HG02870 (cell line): ENCODE measurements at regions not wholly inside any gene's neighbourhood (a gene's known extent, or its start where the extent isn't known, plus 50 kb on each side); places are given as distances from the start of the nearest gene placed in this dataset.

Experiments
- ATAC-seq: cut with Tn5 transposase; IDR thresholded peaks from one replicate; pipeline ENCODE4 v1.9.1; 2021; ENCODE audit warnings: mild to moderate bottlenecking, moderate library complexity; ENCODE audit not compliant: unreplicated experiment

DNA sequence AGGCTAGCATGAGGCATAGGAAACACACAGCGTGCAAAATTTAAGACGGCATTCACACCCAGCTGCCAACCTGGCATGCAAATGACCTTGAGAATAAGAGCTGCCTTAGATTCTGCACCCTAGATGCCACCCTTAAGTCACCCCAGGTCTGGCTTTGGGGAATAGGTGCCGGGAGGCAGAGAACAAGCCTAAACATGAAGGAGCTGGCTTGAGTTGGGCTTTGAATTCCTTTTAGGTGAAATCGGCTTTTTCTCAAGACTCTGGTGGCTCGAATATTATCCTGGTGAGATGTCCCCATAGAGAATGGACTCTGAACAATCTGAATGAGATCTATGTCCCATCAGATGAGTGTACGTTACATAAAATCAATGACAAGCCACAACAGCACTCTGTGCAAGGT is 1090.5 kb downstream of the VRK1 start:
- no peak for ATAC-seq

- no peak for ATAC-seq
Observed at GRCh38 chr14:97888331-97888730, 1091.1 kb downstream of the VRK1 start.

GRCh38 chr14:97891515-97891914 is 1094.3 kb downstream of the VRK1 start:
- ATAC-seq: no peak

GRCh38 chr14:97894552-97894951 is 1097.4 kb downstream of the VRK1 start:
- ATAC-seq: no peak

GRCh38 chr14:97900196-97900854 is 1103.1 kb downstream of the VRK1 start:
- no peak for ATAC-seq

GRCh38 chr14:97902630-97903029 is 1105.4 kb downstream of the VRK1 start:
- ATAC-seq: no peak

- no peak for ATAC-seq
Observed at GRCh38 chr14:97903821-97904220, 1106.6 kb downstream of the VRK1 start.

DNA sequence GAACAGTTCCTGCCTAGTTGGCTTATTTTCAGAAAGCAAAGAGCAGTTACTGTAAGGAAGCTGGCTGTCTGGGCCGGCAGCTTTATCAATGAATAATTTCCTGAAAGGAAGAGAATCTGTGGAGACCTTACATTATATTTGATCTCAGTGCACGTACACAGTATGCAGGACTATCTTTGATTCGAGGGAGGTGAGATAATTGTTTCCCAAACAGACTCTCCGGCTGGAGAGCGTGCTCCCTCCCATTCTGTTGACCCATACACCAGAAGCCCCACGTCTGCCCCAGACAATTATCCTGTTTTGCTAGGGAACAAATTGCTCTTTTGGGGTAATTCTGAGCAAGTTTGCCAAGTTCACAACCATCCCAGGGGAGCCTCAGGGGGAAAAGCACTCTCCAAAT is 1115.0 kb downstream of the VRK1 start:
- no peak for ATAC-seq

GRCh38 chr14:97916100-97916499 is 1118.9 kb downstream of the VRK1 start:
- no peak for ATAC-seq

DNA sequence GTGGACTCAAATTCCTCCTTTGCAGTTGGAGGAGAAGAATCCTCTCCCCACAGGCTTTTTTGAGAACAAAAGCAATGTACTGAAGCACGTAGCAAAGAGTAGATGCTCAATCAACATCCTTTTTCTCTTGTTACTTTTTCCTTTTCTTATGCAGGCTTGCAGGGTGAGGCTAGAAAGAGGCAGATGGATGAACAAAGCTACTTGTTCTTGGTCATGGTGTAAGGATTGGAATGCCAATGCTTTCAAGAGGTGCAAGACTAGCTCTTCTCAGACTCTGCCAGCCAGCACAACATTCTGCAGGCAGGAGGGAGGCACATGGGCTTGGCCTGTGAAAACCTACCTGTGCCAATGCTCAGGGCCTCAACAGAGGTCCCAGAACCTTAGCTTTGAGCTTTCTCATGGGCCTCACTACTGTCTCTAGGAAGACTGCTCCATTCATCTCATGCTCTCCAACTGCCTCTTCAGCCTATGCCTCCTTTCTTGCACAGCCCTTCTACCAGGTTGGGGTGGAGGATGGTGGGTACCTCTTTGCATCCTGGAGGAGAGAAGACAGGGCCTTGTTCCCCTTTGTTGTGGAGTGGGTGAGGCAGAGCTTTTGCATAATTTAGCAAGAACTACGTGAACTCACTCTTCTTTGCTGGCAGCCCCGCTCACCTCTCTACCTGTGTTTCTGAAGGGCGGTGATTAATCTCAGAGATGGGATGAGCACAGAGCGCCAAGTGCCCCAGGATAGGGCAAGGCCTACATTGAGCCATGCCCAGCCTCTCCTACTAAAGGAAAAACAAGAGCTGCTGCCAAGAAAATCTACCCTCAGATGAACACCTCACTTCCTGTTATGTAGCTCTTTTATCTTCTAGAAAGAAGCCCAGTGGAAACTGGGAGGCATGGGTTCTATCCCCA is 1119.7 kb downstream of the VRK1 start:
- ATAC-seq: no peak

DNA sequence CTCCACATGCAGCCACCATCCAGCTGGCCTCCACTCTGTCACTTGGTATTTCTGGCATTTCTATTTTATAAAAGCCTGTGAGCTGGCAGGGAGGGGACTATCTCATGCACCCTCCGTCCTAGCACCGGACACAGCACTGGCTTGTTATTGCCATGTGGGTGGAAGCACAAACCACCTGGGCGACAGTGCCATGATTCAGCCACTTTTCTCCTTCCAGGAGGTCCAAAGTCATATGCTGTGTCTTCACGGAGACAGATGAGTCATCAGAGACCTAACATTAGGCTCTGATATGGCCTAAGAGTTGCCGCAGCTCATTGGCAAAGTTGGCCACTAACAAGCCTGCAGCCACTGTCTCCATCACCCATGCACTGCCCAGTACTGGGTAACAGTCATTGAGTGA is 1123.0 kb downstream of the VRK1 start:
- ATAC-seq: no peak

DNA sequence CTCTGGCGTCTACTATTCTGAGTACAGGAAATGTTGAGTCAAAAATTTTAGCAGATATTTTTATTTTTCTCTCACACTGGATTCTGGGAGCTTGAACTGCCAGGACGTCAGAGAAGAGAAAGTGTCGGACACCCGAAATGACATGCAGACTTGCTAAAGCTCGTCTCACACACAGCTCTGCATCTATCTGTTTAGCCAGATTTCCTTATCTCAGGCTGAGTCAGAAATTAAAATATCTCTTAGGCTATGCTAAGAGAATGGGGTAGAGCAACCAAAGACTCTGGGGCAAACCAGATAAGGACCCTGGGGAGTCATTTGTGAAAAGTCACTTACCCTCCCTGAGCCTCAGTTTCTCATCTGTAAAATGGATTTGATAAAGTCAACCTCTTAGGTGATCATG is 1124.1 kb downstream of the VRK1 start:
- no peak for ATAC-seq

- no peak for ATAC-seq
Observed at GRCh38 chr14:97924922-97925613, 1127.9 kb downstream of the VRK1 start.

DNA sequence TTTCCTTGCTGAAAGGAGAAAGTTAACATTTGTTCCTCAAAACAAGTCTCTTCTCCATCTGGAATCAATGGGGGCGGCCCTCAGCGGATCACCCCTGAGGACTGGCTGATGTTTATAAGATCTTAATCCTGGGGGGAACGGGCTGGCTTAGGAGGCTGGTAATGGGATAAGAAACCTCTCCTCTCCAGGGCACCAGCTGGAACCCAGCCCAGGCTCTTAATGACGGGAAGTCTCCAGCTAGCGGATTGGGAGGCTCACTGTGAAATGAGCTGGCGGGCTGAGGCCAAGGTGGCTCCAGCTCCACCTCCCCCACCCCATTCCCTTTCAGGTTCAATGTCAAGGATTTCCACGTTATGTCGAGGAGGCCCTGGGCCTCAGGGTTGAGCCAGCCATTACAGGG is 1133.0 kb downstream of the VRK1 start:
- no peak for ATAC-seq

DNA sequence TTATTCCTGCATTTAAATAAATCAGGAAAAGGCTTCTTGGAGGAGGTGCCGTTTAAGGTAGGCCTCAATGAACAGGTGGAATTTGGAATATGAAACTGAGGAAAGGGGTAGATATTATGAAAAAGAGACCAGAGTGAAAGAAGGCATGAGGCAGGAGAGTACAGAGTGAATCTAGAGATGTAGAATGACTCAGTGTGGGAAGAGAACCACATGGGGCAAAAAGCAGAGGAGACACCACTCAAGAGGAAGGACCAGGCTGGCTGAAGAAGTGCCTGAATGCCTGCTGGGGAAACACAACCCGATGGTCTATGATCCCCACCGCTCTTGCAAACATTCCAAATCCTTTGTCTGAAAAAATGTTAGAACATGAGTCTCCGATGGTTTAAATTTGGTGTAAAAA is 1134.1 kb downstream of the VRK1 start:
- no peak for ATAC-seq

DNA sequence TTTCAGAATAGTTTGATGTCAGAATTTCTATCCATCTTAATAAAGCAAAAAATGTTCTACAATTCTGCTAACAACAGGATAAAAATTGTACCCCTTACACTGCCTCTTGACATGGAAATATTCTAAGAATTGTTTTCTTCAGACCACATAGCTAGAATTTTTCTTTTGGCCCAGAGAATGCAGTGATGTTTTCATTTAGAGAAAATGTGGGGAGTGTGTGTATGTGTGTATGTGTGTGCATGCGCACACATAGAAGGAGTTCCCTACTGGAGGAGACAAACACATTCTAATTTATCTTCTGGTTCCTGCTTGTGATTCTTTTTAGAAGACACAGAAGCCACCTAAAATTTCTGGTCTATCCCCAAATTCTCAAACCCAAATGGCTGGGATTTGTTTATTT is 1145.7 kb downstream of the VRK1 start:
- no peak for ATAC-seq

DNA sequence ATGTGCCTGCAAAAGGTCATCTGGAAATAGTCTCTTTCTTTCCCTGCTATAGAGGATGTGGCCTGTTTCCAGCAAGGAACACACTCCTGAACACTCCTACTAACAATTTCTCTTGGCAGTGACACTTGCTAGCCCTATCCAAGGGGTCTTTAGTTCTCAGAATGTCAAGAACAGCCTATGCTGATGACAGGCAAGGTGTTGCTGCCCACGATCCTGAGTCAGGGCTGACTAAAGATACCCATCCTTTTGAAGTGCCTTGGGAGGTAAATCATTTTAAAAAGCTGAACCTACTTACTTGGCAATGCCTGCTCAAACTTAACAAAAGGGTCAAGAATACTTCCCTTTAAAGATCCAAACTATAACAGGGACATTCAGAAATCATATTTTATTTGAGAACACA is 1146.4 kb downstream of the VRK1 start:
- ATAC-seq: no peak

DNA sequence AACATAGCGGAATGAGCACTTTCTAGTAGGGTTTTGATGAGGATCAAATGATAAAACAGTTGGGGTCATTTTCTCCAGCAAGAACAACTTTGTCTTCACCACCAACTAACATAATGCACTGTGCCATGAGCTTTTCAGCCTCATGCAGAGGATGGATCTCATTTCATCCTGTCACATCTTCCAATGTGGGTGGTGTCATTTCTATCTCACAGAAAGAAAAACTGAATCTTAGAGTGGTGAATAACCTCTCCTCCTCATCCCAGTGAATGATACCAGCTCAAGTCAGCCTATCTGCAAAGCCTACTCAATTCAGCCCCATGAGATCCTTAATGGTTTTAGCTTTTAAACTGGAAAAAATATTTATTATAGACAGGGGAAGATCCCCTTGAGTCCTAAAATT is 1147.2 kb downstream of the VRK1 start:
- no peak for ATAC-seq

DNA sequence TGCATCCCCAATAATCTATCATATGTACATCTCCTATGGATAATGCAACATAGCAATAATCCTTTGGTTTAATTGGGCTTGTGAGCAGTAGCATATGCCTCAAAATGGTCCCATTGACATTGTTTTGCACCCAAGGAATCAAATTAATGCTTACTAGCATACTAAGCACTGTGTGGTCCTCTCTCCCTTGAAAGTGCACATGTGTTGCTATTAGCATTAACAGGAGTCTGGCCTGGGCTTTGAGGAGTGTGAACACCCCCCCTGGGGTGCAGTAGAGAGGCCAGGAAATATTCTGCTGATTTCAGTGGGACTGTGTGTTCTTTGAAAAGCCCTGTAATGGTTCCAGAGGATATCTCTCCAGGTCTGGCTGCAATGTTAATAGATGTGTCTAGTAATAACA is 1148.4 kb downstream of the VRK1 start:
- no peak for ATAC-seq

GRCh38 chr14:97946240-97946639 is 1149.1 kb downstream of the VRK1 start:
- no peak for ATAC-seq

DNA sequence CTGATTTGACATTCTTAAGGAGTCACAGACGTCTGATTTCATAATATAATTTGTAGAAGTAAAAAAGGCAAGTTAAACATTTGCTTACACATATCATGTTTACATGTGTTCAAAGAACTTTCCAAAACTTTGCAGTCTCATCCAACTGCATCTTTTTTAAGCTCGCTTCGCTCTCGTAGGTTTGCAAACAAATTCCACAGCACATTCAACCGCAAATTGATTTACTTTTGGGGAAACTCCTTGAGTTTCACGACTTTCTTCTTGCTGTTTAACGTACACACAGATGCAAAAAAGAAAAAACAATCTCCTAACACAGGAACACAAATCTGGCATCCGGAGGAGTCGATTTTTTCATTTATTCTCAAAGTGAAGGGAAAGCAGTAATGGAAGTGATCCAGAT is 1149.5 kb downstream of the VRK1 start:
- ATAC-seq: no peak

DNA sequence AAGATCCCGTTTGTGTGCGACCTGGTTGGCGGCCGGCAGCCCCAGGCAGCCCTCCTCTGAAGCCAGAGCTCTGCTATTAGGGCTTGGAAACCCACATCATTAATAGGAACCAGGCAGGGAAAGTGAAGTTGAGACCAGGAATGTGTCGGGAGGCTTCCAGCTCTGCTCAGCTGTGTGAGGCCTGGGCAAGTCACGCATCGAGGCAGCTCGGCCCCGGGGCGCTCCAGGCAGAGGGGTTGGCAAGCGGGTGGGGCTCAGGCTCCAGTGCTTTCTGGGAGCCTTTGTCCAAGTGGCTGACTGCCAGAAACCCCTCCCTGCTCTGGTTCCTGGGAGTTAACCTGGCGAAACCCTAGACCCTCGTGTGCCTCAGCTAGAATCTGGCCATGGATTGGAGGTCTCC is 1151.7 kb downstream of the VRK1 start:
- no peak for ATAC-seq
